NCI-H1092 (cell line): ENCODE measurements at regions not wholly inside any gene's neighbourhood (a gene's known extent, or its start where the extent isn't known, plus 50 kb on each side); places are given as distances from the start of the nearest gene placed in this dataset.

Source experiments
- DNase-seq: peaks from one replicate; lab custom pipeline; 2025; lab: John Stamatoyannopoulos, UW

DNA sequence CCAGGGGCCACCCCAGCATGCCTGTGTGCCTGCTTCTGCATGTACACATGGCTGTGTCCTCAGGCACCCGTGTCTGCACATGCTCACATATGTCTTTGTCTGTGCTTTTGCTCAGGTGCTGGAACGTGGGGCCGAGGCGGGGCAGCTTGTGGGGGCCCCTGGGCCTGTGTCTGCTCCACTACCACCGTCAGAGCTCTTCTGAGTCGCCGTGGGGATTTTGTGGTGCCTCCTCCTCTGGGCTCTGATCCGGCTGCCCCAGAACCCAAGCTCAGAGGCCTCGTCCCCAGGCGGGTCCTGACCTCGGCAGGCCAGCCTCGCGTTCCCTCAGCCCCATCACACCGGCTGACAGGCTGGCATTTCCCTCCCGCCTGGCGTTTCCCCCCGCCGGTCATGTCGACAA lies 104.6 kb upstream of the ACTRT2 start:
- DNase-seq: no peak

DNA sequence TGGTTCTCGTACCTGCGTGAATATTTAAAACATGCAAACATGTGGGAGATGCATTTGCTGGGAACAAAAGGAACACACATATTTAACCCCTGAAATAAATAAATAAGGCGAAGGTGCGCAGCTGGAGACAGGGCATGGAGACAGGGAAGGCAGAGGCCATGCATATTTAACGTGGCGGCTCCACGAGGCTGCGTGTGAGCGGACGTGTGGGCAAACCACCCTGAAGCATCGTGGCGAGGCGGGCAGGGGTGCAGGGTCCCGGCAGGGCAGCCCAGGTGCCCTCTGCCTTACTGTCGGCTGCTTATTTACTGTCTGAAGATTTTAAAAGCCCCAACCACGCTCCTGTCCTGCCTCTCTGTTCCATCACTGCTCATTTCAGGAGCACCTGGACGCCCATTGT lies 104.0 kb upstream of the ACTRT2 start:
- DNase-seq: no peak

DNA sequence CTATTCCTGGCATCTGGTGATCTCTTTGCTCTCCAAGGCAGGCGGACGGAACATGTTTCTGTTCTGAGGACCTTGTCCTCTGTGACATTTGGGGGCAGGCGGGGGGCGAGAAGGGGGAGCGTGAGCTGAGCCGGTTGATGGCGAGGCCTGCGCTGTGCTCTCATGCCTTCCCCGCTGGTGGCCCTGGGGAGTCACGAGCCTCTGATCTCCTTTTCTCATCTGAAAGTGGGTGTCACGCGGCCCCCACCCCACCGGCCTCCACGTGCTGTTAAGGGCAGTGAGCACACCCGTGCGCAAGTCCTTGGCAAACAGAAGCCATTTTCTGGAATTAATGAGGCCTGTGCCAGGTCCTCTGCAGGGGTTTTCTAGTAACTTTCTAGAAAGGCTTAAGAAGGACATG lies 102.8 kb upstream of the ACTRT2 start:
- no peak for DNase-seq

DNA sequence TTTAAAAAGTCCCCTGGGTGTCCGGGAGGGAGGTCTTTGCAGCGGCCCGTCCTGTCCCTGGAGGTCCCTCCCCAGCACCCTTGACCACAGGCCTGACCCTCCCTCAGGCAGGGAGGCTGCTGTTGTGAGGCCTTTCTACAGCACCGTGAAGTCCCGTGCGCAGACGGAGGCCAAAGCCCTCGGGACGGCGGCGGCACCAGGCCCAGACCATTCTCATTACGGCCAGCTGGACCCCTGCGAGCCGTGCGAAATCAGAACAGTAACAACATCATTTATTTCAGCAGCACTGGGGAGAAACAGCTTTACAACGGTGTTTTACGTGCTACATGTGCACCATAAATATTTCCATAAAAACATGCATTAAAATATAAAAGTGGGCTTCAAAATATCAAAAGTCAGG lies 101.4 kb upstream of the ACTRT2 start:
- no peak for DNase-seq

DNA sequence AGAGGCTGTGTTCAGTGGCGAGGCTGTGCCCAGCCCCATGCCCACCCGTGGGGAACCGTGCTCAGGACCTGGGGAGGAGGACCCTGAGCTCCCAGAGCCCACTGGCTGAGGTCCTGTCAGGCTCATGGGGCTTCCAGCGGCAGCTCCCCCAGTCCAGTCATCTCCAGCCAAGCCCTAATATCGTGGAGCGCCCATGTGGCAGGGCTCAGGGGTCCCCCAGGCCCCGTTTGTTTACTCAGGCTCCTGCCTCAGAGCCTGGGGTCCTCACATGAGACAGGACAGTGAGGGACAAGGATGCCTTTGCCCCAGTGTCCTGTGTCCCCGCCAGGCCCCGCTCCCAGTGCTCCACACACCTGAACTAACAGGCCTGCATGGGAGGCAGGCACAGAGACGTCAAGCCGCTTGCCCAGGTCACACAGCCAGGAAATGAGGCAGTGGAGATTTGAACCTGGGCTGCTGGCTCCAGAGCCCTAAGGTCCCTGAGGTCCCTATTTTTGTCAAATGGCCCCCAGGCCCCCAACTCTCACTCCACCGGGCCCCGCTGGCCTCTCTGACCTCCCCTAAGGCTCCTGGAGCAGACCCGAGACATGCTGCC lies 100.7 kb upstream of the ACTRT2 start:
- no peak for DNase-seq

DNA sequence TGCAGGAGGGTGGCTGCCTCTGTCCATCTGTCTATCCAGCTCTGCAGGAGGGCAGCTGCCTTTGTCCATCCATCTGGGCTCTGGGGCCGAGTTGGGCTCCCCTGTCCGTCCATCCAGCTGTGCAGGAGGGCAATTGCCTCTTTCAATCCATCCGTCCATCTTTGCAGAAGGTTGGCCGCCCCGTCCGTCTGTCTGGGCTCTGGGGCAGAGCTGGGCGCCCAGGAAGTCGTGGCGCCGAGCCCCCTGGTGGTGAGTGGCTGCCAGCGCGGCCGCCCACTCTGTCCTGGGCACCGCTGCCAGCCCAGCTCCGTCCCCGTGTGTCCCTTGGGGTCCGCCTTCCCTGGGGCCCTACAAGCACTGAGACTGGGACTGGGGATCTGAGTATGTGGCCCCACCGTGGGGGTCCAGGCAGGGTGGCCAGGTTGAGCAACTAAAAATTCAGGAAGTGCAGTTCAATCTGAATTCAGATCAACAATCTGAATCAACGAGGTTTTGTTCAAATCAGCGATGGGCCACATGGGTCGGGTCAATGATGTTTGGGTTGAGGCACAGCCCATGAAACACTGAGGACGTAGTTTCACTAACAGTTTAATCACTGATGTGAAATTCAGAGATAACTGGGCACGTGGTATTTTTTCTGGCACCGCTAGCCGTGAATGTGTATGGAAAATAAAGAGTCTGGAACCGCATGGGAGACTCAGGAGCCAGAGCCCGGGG lies 99.1 kb upstream of the ACTRT2 start:
- DNase-seq: peak; percentile 5

DNA sequence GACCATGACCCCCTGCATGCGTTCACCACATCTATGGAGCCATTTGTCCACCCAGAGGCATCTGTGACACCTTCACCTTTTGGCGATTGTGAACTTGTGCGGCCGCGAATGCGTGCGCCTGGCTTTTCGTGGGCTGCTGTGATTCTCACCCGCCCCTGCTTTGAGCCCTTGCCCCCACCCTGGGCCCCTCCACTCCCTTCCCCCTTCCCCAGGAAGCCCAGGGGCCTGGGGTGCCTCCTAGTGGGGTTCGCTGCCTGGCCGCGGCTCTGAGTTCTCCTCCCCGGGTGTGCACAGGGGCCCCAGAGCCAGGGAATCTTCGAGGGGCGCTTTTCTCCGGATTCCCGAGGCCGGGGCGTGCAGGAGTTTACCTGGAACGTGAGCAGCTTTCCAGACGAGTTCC lies 97.9 kb upstream of the ACTRT2 start:
- DNase-seq: no peak

DNA sequence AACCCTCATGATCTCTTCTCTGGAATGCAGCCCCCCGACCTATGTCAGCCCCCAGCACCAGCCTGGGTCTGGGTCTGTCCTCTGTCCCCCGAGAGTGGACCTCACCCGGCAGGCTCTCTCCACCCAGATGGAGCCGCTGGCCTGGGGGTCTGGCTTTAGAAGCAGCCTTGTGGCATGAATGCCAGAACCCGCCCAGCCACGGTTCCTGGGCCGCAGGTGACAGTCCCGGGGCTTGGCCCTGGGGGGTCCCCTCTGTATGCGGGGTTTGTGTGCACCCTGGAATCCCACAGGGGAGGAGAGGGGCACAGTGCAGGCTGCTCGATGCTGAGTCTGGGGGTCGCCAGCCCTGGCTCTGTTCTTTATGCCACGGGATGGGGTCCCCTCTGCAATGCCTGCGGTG lies 96.0 kb upstream of the ACTRT2 start:
- no peak for DNase-seq

DNA sequence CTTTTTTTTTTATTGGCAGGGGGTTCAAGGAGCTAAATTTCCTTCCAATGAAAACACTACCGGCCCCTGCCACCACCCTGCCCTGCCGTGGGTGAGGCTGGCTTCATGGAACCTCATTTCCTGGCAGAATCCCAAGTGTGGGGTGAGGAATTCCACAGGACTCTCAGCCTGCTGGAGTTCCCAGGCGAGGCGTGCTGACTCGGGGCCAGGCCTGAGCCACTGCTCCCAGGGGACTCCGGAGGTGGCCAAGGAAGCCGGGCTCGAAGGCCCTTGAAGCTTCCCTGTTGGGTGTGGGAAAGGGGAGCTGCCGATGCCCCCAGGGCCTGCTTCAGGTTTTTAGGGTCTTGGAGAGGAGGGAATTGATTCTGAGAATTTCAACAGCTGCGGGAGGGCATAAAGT lies 95.3 kb upstream of the ACTRT2 start:
- DNase-seq: no peak

DNA sequence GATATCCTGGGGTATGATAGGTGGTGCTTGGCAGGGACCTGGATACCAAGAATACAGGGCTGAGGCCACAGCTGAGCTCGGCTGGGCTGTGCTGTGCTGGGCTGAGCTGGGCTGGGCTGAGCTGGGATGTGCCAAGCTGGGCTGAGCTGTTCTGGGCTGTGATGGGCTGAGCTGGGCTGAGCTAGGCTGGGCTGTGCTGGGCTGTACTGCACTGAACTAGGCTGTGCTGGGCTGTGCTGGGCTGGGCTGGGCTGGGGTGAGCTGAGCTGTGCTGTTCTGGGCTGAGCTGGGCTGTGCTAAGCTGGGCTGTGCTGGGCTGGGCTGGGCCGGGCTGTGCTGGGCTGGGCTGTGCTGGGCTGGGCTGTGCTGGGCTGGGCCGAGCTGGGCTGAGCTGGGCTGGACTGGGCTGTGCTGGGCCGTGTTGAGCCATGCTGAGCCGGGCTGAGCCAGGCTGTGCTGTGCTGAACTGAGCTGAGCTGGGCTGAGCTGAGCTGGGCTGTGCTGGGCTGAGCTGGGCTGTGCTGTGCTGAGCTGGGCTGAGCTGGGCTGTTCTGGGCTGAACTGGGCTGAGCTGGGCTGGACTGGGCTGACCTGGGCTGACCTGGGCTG lies 94.7 kb upstream of the ACTRT2 start:
- no peak for DNase-seq

DNA sequence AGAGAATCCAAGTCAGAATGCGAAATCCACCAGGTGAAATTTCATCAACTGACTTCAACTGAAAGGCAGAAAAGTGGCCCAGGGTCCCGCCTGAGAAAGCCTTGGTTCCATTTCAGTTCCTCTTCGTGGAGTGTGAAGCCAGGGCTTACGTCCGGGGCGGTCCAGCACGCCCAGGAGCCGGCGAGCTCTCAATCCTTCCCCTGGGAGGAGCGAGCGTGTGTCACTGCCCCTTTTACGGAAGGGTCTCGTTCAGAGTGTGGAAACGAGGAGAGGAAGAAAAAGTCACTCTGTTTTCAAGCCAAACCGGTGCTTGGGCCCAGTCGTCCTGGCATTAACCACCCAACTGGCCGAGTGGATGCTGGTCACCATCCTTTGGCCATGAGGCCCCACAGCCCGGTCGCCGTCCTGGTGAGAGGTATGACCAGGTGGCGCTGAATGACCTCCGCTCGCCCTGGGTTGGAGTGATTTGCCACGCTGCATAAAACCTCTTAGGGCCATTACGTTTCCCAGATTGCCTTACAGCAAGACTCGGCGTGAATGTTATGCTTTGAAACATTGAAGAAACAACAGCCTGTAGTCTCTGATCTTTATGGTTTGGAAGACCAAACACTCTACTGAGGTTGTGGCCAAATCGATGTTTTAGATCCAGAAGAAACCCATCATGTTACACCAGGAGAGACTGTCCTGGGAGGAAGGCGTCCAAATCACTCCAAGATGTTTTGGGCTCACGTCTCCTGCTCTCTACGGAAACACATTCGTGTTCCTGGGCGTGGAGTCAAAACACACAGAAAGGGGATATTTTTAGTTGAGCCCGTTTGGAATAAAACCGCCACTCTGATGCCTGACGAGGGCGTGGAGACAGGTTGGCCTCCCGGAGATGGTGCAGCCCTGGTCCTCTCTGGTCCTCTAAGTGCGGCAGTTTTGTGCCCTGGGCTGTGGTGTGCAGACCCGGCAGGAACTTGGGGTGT lies 93.6 kb upstream of the ACTRT2 start:
- DNase-seq: no peak

DNA sequence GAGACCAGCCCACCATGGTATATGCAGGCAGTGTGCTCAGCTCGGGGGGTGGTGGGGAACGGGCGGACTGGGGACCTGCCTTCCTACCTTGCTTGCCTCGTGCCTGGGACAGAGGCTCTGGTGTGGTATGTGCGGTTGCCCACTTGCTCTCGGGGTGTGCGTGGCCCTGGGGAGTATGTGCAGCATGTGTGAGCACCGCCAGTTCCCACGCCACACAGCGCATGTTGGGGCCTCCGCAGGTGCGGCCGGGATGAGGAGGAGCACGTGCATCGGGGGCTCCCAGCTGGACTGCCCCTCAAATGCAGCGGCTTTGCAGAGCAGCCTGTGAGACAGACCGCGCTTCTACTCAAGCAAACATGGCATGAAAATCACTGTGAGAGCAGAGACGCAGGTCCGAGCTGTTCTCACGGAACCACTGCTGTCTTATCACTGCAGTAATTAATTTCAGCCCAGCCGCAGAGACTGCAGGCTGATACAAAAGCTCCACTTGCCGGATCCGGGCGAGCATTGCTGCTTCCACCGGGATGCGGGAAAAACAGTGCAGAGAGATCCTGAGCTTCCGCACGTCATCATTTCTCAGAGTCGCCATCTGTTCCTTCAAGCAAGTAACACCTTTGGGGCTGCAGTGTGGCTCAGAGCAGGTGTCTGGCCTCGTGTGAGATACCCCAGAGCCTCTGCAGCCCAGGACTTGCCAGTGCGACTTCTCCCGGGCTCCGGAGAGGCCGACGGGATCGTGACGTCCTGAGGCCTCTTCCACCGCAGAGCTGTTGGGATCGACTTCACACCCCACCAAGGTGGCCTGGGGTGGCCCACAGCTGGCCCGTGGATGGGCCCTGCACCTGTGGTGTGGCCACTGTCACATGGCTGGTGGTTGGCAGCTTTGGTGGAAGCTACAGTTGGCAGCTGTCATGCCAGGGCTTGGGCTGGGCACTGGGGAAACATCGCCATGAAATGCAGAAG lies 92.6 kb upstream of the ACTRT2 start:
- no peak for DNase-seq

DNA sequence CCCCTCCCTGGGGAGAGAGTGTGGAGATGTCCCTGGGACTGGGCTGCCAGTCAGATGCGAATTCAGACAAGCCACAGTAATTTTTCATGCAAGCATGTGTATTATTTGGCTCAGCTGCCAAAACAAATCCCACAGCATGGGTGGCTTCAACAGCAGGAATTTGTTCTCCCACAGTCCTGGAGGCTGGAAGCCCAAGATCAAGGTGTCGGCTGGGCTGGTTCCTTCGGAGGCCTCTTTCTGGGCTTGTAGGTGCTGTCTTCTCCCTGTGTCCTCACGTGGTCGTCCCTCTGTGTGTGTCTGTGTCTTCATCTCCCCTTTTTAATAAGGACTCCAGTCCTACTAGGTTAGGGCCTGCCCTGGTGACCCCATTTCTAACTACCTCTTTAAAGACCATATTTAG lies 91.9 kb upstream of the ACTRT2 start:
- no peak for DNase-seq

DNA sequence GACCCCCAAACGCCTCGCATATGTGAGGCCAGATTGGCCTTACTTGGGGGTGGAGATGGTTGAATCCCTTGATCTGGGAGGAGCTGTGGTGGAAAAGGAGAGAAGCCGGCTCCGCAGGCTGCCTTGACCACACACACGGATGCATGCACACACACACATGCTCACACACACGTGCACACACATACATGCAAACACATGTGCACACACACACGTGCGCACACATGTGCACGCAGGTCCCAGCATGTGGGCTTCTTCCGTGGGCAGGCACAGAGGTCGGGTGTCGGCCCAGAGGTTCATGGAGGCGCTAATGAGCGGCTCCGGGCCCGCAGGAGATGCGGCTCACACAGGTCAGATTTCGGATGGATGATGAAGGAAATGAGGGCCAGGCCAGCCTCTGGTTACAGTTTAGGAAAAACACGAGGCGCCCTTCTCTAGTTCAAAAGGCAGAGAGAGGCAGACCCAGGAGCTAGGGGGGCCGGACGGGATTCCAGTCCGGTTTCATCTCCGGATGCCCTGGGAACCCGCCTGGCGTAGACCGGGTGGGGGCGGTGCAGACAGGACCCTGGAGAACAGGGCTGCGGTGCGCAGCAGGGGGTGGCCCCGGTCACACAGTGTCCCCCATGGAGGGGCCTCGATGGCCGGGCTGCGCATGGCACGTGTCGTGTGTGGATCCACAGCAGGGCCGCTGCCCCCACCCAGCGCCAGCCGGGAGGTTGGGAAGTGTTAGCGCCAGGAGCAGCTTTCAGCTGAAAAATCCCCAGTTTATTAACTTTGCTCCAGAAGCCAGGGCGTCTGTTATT lies 91.1 kb upstream of the ACTRT2 start:
- DNase-seq: no peak

DNA sequence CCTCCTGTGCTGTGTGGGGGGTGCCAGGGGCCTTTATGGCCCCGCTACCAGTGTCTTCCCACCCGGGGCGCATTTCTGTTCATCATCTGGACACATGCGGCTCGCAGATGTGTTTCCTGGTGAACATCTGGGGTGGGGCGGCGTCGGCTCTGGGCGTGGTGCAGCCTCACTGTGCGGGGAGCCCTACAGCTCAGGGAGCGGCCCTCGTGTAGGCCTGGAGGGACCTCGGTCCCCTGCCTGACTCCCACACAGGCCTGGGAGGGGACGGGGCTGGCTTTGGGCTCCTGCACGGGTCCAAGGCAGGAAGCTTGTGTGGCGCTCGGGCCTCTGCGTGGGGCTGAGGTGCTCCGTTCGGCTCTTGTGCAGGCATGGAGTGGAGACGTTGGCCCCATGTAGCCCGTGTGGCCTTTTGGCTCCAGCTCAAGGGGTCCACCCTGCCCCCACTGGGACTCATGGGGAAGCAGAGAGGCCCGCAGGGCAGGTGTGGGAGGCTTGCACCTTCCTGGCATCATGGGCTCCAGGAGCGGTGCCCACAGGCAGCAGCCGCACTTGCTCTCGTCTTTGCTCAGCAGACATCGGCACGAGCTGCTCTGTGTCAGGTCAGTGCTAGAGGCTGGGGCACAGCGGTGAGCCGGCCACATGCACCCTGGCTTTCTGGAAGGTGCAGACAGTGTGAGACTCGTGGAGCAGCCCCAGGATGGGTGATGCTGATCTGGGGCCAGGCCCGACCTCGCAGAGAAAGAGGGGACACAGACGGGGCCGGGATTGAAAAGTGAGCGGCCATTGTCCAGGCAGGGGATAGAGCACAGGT lies 90.1 kb upstream of the ACTRT2 start:
- no peak for DNase-seq

DNA sequence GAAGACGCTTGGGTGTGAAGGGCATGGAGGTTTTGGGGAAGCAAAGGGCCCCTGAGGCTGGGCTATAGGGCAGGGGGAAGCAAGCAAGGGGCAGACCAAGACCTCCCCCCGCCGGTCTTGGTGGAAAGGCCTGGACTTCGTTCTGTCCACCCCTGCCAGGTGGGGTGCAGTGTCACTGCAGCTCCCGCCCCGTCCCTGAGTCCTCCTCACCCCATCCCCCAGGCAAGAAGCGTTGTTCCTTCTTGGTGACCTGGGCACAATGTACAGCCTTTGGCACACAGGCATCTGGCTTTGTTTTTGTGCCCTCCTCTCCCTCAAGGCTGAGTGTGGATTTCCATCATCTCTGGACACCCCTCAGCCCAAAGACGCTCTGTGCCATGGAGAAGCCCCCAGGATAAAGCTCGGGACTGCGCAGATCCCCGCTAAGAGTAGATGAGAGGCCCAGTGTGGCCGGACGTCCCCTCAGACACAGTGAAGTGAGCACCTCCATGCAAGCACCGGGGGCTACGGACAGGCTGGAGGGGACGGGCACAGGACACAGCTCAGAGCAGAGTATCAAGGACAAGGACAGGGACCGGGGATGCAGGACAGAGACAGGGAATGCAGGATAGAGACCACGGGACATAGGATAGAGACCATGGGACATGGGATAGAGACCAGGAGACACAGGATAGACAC lies 89.4 kb upstream of the ACTRT2 start:
- no peak for DNase-seq

DNA sequence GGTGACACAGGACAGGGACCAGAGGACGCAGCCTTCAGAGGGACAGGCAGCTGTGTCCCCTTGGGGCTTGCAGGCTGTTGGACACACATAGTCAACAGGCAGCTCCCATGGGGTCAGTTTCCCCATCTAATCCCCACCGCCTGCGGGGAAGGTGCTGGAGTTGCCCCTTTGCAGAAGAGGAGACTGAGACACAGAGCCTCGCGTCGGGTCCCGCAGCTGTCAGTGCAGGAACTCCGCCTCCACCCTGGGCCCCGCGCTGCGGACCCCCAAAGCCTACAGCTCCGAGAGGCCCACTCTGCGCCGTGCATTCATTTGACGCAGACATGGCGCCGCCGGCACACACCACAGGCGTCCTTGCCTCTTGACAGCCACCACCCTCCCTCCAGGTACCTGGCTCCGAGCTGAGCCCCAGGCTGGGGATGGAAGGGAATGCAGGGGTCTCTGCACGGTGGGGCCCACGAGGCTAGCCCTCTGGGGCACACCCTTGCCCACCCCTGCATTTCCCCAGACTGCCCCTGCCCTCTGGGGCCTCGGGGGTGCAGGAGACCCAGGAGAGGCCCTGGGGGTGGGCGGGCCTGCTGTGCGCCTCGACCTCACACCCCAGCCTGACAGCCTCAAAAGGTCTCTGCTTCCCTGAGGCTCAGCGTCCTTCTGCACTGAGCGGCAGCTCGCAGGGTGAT lies 88.5 kb upstream of the ACTRT2 start:
- no peak for DNase-seq

DNA sequence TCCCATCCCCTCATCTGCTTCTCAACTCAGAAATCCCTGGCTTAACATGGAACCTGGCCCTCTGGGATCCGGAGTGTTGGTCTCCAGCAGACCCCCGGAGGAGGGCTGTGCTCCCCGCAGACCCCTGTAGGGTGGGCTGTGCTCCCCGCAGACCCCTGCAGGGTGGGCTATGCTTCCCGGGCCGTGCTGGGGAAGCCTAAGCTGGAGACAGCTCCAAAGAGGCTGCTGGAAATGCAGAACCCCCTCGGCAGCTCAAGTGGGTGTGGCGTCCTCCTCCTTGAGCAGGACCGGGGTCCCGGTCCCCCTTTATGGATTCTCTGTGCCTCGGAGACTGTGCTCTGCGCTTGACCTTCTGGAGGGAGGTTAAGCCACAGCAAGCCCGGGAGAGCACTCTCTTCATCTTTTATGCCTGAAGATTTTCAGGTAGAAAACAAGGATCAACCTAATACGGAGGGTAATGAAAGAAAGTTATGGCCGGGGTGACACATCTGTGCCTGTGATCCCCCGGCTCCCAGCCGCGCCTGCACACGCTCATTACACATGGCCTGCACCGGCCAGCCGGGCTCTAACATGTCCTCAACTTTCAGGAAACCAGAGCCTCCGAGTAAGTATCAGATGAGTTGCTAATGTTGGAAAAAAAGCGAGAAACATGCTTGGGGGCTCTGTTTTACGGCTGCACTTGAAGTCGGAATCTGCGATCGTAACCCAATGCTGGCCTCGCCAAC lies 87.7 kb upstream of the ACTRT2 start:
- DNase-seq: no peak
